RWPE2 (cell line): ENCODE measurements at regions not wholly inside any gene's neighbourhood (a gene's known extent, or its start where the extent isn't known, plus 50 kb on each side); places are given as distances from the start of the nearest gene placed in this dataset.

Experiments
- ATAC-seq: fragments of 200-7000 bp; cut with Tn5 transposase; 3 replicates; pipeline ENCODE4 v1.9.1; 2021; ENCODE audit warnings: low read depth
- DNase-seq: peaks from one replicate; pipeline ENCODE4 v3.0.0-alpha.2; 2020; ENCODE audit warnings: low spot score
- H3K27ac ChIP-seq: fragments of 450-650 bp; 2 replicates; pipeline ENCODE4 v1.5.1; 2017; ENCODE audit warnings: mild to moderate bottlenecking; ENCODE audit not compliant: poor library complexity, severe bottlenecking
- H3K27me3 ChIP-seq: fragments of 250-450 bp; sonication (Bioruptor Pico); 2 replicates; pipeline ENCODE4 v1.5.1; 2021; ENCODE audit warnings: mild to moderate bottlenecking, moderate library complexity; ENCODE audit not compliant: insufficient read depth, poor library complexity, severe bottlenecking
- H3K36me3 ChIP-seq: fragments of 250-450 bp; sonication (Bioruptor Pico); 2 replicates; pipeline ENCODE4 v1.5.1; 2020; ENCODE audit warnings: low read depth, mild to moderate bottlenecking, moderate library complexity
- H3K4me1 ChIP-seq: fragments of 250-450 bp; sonication (Bioruptor Pico); 2 replicates; pipeline ENCODE4 v1.5.1; 2021; ENCODE audit warnings: mild to moderate bottlenecking, moderate library complexity; ENCODE audit not compliant: insufficient read depth, poor library complexity, severe bottlenecking
- H3K4me3 ChIP-seq: fragments of 250-450 bp; sonication (Bioruptor Pico); 2 replicates; pipeline ENCODE4 v1.5.1; 2021; ENCODE audit warnings: mild to moderate bottlenecking, moderate library complexity; ENCODE audit not compliant: severe bottlenecking
- H3K9me3 ChIP-seq: fragments of 250-450 bp; sonication (Bioruptor Pico); 2 replicates; pipeline ENCODE4 v1.5.1; 2021; ENCODE audit warnings: mild to moderate bottlenecking, moderate library complexity; ENCODE audit not compliant: severe bottlenecking
- TF ChIP-seq, protein P1 (sequence below): fragments of 450-650 bp; IDR thresholded peaks from one replicate; pipeline ENCODE4 v1.5.1; 2017; ENCODE audit warnings: mild to moderate bottlenecking, moderate library complexity; ENCODE audit not compliant: poor library complexity, severe bottlenecking

GRCh38 chr12:90360300-90360699 lies 594.7 kb downstream of the CCER1 start:
- TF ChIP-seq, protein P1, sequence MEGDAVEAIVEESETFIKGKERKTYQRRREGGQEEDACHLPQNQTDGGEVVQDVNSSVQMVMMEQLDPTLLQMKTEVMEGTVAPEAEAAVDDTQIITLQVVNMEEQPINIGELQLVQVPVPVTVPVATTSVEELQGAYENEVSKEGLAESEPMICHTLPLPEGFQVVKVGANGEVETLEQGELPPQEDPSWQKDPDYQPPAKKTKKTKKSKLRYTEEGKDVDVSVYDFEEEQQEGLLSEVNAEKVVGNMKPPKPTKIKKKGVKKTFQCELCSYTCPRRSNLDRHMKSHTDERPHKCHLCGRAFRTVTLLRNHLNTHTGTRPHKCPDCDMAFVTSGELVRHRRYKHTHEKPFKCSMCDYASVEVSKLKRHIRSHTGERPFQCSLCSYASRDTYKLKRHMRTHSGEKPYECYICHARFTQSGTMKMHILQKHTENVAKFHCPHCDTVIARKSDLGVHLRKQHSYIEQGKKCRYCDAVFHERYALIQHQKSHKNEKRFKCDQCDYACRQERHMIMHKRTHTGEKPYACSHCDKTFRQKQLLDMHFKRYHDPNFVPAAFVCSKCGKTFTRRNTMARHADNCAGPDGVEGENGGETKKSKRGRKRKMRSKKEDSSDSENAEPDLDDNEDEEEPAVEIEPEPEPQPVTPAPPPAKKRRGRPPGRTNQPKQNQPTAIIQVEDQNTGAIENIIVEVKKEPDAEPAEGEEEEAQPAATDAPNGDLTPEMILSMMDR: no peak
- DNase-seq: no peak
- Histone ChIP-seq H3K4me3 (no peak overlapping the region), H3K36me3 (no peaks in the 10 kb centered on the region), H3K9me3 (no peaks in the 10 kb centered on the region), H3K27ac (no peak overlapping the region), H3K4me1 (no peaks in the 10 kb centered on the region), H3K27me3 (no peaks in the 10 kb centered on the region)
- ATAC-seq: peak; percentile 83; the same call in 2 of the 3 replicates

DNA sequence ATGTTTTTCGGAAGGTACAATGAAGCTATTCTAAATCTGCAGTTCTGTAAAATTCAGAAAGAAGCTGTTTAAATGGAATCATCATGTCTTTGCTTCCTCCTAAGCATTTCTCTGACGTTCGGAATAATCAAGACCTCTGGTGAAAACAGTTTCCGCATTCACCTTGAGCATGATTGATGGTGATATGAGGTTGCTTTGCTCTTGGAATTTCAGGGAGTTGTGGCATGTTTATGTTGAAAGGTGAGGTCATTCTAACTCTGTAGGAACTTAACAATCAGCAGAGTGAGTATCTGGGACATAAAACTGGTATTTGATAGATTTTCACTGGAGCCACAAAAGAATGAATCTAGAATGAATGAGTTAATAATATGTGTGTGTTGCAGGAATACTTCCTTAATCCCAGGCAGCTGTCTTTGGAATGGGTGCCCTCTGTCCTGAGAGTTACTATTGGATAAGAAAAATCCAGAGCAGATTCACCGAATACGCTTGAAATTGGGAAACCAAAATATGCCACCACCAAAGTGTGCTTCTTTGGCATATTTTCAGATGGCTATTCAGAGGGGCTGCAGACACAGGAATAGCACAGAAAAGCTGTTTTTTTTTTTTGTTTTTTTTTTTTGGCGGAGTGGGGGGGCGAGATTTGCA lies 599.1 kb downstream of the CCER1 start:
- H3K27ac ChIP-seq: no peak overlapping the region
- DNase-seq: no peak
- H3K4me1 ChIP-seq: no peaks in the 10 kb centered on the region
- H3K27me3 ChIP-seq: no peaks in the 10 kb centered on the region
- no peaks in the 10 kb centered on the region for H3K9me3 ChIP-seq
- no peak overlapping the region for H3K4me3 ChIP-seq
- no peaks in the 10 kb centered on the region for H3K36me3 ChIP-seq
- TF ChIP-seq, protein P1: no peak
- ATAC-seq: no peak

DNA sequence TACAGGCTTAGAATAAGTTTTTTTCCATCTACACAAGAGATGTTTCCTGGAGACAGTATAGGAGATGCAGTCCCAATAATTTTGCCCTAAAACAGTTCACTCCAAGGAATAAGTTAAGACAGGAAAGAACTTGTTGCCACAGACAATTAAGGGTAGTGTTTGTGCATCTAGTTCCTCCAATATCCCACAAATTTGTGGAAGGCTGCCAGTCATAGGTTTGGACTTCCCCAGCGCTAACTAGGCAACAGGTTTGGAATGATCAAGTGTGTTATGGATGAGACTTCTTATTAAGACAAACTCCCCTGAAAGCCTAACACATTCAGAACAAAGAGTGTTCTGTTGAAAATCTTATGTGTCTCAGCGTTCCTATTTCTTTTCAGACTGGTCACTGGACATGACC lies 611.0 kb downstream of the CCER1 start:
- ATAC-seq (no peak), DNase-seq (no peak)
- Histone ChIP-seq H3K4me1 (no peaks in the 10 kb centered on the region), H3K9me3 (no peaks in the 10 kb centered on the region), H3K4me3 (no peak overlapping the region), H3K27me3 (no peaks in the 10 kb centered on the region), H3K36me3 (no peaks in the 10 kb centered on the region), H3K27ac (no peak overlapping the region)
- TF ChIP-seq, protein P1: no peak

DNA sequence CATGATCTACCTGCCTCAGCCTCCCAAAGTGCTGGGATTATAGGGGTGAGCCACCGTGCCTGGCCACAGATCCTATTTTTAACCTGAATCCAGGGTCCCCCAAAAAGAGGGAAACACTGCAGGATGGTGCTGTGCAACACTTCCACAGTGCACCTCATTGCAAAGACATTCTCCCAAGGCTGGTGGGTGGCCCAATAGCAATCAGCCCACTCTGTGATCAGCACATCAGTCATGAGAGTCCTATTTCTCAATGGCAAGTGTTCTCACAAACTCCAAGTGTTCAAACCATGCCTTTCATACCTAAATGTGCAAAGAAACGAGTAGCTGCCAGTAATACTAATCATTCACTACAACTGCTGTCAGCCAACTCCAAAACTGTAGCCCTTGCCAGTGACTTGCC lies 612.9 kb downstream of the CCER1 start:
- Histone ChIP-seq H3K27ac (no peak overlapping the region), H3K36me3 (no peaks in the 10 kb centered on the region), H3K4me1 (no peaks in the 10 kb centered on the region), H3K27me3 (no peaks in the 10 kb centered on the region), H3K9me3 (no peaks in the 10 kb centered on the region), H3K4me3 (no peak overlapping the region)
- DNase-seq (no peak), ATAC-seq (no peak)
- TF ChIP-seq, protein P1: no peak

DNA sequence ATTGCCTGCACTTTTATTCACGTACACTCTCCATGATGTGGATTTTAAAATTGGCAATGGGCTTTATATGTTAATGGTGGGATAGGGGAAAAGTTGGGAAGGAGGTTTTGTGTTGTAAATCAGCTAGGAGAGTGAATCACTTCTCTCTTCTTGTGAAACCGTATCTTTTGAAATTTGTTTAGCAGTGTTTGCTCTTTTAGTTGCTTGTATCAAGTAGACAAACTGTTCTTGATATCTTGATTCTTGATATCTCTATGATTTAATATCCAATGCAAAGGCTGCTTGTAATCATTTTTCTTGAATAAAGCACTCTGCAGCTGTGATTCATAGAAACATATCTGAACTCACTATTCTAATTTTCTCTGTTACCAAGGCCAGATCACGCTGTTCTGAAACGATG lies 615.1 kb downstream of the CCER1 start:
- no peak overlapping the region for H3K4me3 ChIP-seq
- H3K27ac ChIP-seq: no peak overlapping the region
- DNase-seq: no peak
- no peaks in the 10 kb centered on the region for H3K27me3 ChIP-seq
- no peak for ATAC-seq
- H3K9me3 ChIP-seq: no peaks in the 10 kb centered on the region
- no peaks in the 10 kb centered on the region for H3K4me1 ChIP-seq
- TF ChIP-seq, protein P1: no peak
- no peaks in the 10 kb centered on the region for H3K36me3 ChIP-seq
